Neural progenitor cell (in vitro differentiated cells): ENCODE measurements at regions not wholly inside any gene's neighbourhood (a gene's known extent, or its start where the extent isn't known, plus 50 kb on each side); places are given as distances from the start of the nearest gene placed in this dataset.

ENCODE experiments used
- DNase-seq: peaks from one replicate; pipeline ENCODE4 v3.0.0-alpha.2; 2016; ENCODE audit warnings: low spot score
- H2AFZ ChIP-seq: fragments of 200-600 bp; sonication (generic); replicated peaks from 2 replicates; pipeline ENCODE4 v1.6.1; 2016; ENCODE audit warnings: antibody characterized with exemption
- H3F3A ChIP-seq: fragments of 200-600 bp; sonication (generic); 2 replicates; pipeline ENCODE4 v1.6.1; 2016; ENCODE audit warnings: antibody characterized with exemption, low read depth
- H3K27ac ChIP-seq: fragments of 200-600 bp; sonication (generic); 2 replicates; pipeline ENCODE4 v1.5.1; 2016; ENCODE audit warnings: mild to moderate bottlenecking
- H3K27me3 ChIP-seq: fragments of 200-600 bp; sonication (generic); 2 replicates; pipeline ENCODE4 v1.6.1; 2016; ENCODE audit warnings: mild to moderate bottlenecking, moderate library complexity
- H3K36me3 ChIP-seq: fragments of 200-600 bp; sonication (generic); 2 replicates; pipeline ENCODE4 v1.5.1; 2016
- H3K4me1 ChIP-seq: fragments of 200-600 bp; sonication (generic); 2 replicates; pipeline ENCODE4 v1.6.1; 2016; ENCODE audit warnings: mixed run types
- H3K4me2 ChIP-seq: fragments of 200-600 bp; sonication (generic); 2 replicates; pipeline ENCODE4 v1.6.1; 2016
- H3K4me3 ChIP-seq: fragments of 200-600 bp; sonication (generic); 2 replicates; pipeline ENCODE4 v1.5.1; 2016
- H3K79me2 ChIP-seq: fragments of 200-600 bp; sonication (generic); 2 replicates; pipeline ENCODE4 v1.6.1; 2016; ENCODE audit warnings: low read depth
- H3K9ac ChIP-seq: fragments of 200-600 bp; sonication (generic); 2 replicates; pipeline ENCODE4 v1.6.1; 2016
- H3K9me3 ChIP-seq: fragments of 200-600 bp; sonication (generic); 2 replicates; pipeline ENCODE4 v1.5.1; 2016; ENCODE audit warnings: low read depth
- H4K20me1 ChIP-seq: fragments of 200-600 bp; sonication (generic); 2 replicates; pipeline ENCODE4 v1.6.1; 2016; ENCODE audit warnings: low read depth
- H3K27ac Mint-ChIP-seq: 3 replicates; pipeline ENCODE4 v1.8.0; 2021; ENCODE audit warnings: mixed read lengths
- H3K27me3 Mint-ChIP-seq: 2 replicates; pipeline ENCODE4 v1.8.0; 2022; ENCODE audit warnings: low read depth, mild to moderate bottlenecking, inconsistent platforms, moderate library complexity, mixed read lengths; ENCODE audit not compliant: insufficient read depth
- H3K36me3 Mint-ChIP-seq: 3 replicates; pipeline ENCODE4 v1.8.0; 2021; ENCODE audit warnings: mixed read lengths
- H3K4me1 Mint-ChIP-seq: 3 replicates; pipeline ENCODE4 v1.8.0; 2021; ENCODE audit warnings: mixed read lengths
- H3K4me3 Mint-ChIP-seq: 3 replicates; pipeline ENCODE4 v1.8.0; 2021; ENCODE audit warnings: mild to moderate bottlenecking, moderate library complexity, mixed read lengths
- H3K9me3 Mint-ChIP-seq: 3 replicates; pipeline ENCODE4 v1.8.0; 2020; ENCODE audit warnings: mixed read lengths
- EZH2 ChIP-seq: fragments of 200-600 bp; sonication (generic); IDR thresholded peaks from 2 replicates; pipeline ENCODE4 v1.6.1; 2017; ENCODE audit warnings: antibody characterized with exemption, mild to moderate bottlenecking, moderate library complexity
- EZH2phosphoT487 ChIP-seq: fragments of 200-600 bp; sonication (generic); IDR thresholded peaks from 2 replicates; pipeline ENCODE4 v1.6.1; 2017; ENCODE audit warnings: antibody characterized with exemption
- TF ChIP-seq, protein P1 (sequence below): fragments of 200-600 bp; sonication (generic); IDR thresholded peaks from 2 replicates; pipeline ENCODE4 v1.5.1; 2017; ENCODE audit warnings: antibody characterized with exemption, mild to moderate bottlenecking

DNA sequence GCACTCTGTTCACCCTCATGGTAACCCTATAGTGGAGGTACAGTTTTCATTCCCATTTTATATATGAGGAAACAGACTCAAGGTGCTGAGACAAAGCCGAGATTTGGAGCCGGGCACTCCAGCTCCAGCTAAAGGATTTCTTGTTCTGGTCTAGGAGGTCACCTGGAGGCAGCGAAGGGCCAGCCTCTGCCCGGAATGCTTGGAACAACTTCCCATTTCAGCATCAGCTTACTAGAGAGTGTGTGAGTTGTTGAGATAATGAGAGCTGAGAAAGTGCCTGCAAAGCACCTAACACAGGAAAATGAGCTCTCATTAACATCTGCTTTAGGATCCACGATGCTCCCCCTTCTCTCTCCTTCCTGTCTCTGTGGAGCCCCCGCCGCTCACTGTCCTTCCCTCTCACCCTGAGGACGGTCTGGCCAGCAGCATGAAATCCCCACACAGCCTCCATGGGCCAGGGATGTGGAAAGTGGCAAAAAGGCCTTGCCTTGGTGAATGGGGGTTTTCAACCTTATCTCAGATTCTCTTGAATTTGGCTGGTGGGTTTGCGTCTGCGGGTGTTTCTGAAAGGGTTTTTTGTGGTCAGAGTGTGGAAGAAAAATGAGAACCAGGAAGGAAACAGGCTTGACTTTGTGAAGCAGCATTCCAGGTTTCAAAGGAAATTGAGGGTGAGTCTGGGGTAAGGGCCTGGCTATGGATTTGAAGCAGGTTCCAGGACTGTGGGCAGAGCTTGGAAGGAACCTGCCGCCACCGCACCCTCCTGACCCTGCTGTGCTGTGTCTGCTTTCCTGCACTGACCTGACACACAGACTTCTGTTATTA, 178.7 kb downstream of the FOXL1 start:
- Mint-ChIP-seq H3K27me3 (peaks cover 25% of the 10 kb centered on the region), H3K9me3 (no peaks in the 10 kb centered on the region), H3K4me3 (no peak overlapping the region), H3K4me1 (peaks cover 48% of the 10 kb centered on the region), H3K27ac (no peak overlapping the region), H3K36me3 (no peaks in the 10 kb centered on the region)
- Histone ChIP-seq H3K27ac (no peak overlapping the region), H3K27me3 (no peaks in the 10 kb centered on the region), H3K9me3 (no peaks in the 10 kb centered on the region), H3K36me3 (no peaks in the 10 kb centered on the region), H3K9ac (no peak overlapping the region), H3F3A (peaks cover 53% of the 10 kb centered on the region), H3K4me1 (peaks cover 48% of the 10 kb centered on the region), H3K4me3 (no peak overlapping the region), H4K20me1 (no peaks in the 10 kb centered on the region), H2AFZ (no peak overlapping the region), H3K4me2 (no peak overlapping the region), H3K79me2 (no peaks in the 10 kb centered on the region)
- DNase-seq, result no peak
- TF ChIP-seq, protein P1, sequence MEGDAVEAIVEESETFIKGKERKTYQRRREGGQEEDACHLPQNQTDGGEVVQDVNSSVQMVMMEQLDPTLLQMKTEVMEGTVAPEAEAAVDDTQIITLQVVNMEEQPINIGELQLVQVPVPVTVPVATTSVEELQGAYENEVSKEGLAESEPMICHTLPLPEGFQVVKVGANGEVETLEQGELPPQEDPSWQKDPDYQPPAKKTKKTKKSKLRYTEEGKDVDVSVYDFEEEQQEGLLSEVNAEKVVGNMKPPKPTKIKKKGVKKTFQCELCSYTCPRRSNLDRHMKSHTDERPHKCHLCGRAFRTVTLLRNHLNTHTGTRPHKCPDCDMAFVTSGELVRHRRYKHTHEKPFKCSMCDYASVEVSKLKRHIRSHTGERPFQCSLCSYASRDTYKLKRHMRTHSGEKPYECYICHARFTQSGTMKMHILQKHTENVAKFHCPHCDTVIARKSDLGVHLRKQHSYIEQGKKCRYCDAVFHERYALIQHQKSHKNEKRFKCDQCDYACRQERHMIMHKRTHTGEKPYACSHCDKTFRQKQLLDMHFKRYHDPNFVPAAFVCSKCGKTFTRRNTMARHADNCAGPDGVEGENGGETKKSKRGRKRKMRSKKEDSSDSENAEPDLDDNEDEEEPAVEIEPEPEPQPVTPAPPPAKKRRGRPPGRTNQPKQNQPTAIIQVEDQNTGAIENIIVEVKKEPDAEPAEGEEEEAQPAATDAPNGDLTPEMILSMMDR, result no peak
- no peak for TF ChIP-seq EZH2phosphoT487
- TF ChIP-seq EZH2, result no peak

DNA sequence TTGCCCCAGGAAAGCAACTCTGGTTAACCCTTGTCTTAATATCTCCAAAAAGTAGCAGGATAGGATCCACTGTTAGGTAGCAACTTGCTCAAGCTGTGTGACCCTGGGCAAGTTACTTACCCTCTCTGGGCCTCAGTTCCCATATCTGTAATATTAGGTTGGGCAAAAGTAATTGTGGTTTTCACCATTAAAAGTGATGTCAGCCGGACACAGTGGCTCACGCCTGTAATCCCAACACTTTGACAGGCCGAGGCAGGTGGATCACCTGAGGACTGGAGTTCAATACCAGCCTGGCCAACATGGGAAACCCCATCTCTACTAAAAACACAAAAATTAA, 179.3 kb downstream of the FOXL1 start:
- Mint-ChIP-seq H3K36me3 (no peaks in the 10 kb centered on the region), H3K27me3 (peaks cover 29% of the 10 kb centered on the region), H3K4me3 (no peak overlapping the region), H3K27ac (no peak overlapping the region), H3K9me3 (no peaks in the 10 kb centered on the region), H3K4me1 (peaks cover 42% of the 10 kb centered on the region)
- no peak for DNase-seq
- TF ChIP-seq EZH2, result no peak
- TF ChIP-seq, protein P1, result no peak
- Histone ChIP-seq H3K27ac (no peak overlapping the region), H3K4me3 (no peak overlapping the region), H3K36me3 (no peaks in the 10 kb centered on the region), H3K9me3 (no peaks in the 10 kb centered on the region), H3K79me2 (no peaks in the 10 kb centered on the region), H3K4me2 (no peak overlapping the region), H3F3A (peaks cover 53% of the 10 kb centered on the region), H3K4me1 (peaks cover 49% of the 10 kb centered on the region), H2AFZ (no peak overlapping the region), H3K9ac (no peak overlapping the region), H4K20me1 (no peaks in the 10 kb centered on the region), H3K27me3 (no peaks in the 10 kb centered on the region)

DNA sequence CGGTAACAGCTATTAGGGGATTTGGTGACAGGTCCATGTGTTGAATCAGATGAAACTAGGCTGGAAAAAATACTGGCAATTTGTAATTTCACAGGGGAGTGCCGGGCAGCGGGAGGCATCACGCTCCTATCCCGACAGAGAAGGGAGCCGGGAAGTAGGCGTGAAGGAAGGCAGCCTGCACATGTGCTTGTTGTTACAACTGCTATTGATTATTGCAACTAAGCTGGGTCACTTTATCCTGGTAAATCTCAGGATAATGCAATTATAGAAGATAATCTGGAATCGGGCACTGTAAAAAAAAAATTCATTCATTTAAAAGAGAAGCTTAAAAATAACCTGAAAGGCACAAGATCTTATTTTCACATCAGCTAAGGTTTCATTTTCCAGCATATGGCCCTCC, 180.6 kb downstream of the FOXL1 start:
- Histone ChIP-seq H3K36me3 (no peaks in the 10 kb centered on the region), H4K20me1 (no peaks in the 10 kb centered on the region), H3K79me2 (no peaks in the 10 kb centered on the region), H3K27ac (peak overlapping the region; percentile 77), H2AFZ (no peak overlapping the region), H3K9ac (no peak overlapping the region), H3K9me3 (no peaks in the 10 kb centered on the region), H3K4me2 (peak overlapping the region; percentile 36), H3K27me3 (no peaks in the 10 kb centered on the region), H3K4me3 (no peak overlapping the region), H3F3A (peaks cover 53% of the 10 kb centered on the region), H3K4me1 (peaks cover 54% of the 10 kb centered on the region)
- Mint-ChIP-seq H3K9me3 (no peaks in the 10 kb centered on the region), H3K27me3 (peaks cover 21% of the 10 kb centered on the region), H3K4me1 (peaks cover 38% of the 10 kb centered on the region), H3K36me3 (no peaks in the 10 kb centered on the region), H3K27ac (no peak overlapping the region), H3K4me3 (no peak overlapping the region)
- peak; percentile 40 for DNase-seq
- no peak for TF ChIP-seq EZH2phosphoT487
- no peak for TF ChIP-seq EZH2
- TF ChIP-seq, protein P1, result no peak
